ENCODE measurements at regions not wholly inside any gene's neighbourhood (a gene's known extent, or its start where the extent isn't known, plus 50 kb on each side); places are given as distances from the start of the nearest gene placed in this dataset.

DNA sequence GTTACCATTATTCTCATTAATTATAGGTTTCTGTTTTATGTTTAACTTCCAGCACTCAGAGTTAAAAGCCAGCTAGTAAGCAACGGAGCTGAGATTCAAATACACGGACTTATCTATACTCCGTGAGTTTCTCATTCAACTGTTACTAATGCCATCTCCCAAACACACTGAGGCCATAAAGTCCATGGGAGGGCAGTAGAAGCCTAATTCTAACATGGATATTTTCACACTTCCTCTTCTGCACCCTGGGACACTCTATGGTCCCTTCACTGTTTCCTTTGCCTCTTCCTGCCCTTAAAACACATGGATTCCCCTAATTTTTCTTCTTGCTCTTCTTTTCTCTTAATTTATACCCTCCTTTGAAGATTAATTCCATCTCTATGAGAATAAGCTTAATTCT, 245.0 kb downstream of the KLF13 start:
- TF ChIP-seq, protein P1, sequence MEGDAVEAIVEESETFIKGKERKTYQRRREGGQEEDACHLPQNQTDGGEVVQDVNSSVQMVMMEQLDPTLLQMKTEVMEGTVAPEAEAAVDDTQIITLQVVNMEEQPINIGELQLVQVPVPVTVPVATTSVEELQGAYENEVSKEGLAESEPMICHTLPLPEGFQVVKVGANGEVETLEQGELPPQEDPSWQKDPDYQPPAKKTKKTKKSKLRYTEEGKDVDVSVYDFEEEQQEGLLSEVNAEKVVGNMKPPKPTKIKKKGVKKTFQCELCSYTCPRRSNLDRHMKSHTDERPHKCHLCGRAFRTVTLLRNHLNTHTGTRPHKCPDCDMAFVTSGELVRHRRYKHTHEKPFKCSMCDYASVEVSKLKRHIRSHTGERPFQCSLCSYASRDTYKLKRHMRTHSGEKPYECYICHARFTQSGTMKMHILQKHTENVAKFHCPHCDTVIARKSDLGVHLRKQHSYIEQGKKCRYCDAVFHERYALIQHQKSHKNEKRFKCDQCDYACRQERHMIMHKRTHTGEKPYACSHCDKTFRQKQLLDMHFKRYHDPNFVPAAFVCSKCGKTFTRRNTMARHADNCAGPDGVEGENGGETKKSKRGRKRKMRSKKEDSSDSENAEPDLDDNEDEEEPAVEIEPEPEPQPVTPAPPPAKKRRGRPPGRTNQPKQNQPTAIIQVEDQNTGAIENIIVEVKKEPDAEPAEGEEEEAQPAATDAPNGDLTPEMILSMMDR (IDR thresholded peaks at IDR 0.05; ENCODE audit: insufficient read depth, low read depth, low read length) = no peak
- DNase-seq (ENCODE audit: low read depth) = no peak
- no peak overlapping the region for H3K4me3 ChIP-seq (ENCODE audit: low read depth, low read length)

DNA sequence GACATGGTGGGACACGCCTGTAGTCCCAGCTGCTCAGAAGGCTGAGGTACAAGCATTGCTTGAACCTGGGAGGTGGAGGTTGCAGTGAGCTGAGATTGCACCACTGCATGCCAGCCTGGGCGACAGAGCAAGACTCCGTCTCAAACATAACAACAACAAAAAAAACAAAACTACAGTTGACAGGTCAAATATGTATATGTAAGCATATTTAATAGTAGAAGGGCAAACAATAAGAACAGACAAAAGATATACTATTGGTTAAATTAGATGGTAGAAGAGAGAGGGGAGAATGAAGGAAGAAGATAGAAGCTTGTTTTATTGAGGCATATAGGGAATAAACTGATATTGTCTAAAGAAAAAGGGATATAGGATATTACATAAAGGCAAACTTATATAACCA, 247.1 kb downstream of the KLF13 start:
- H3K4me3 ChIP-seq (ENCODE audit: low read depth, low read length) = no peak overlapping the region
- DNase-seq (ENCODE audit: low read depth) = no peak
- TF ChIP-seq, protein P1 (IDR thresholded peaks at IDR 0.05; ENCODE audit: insufficient read depth, low read depth, low read length) = no peak

DNA sequence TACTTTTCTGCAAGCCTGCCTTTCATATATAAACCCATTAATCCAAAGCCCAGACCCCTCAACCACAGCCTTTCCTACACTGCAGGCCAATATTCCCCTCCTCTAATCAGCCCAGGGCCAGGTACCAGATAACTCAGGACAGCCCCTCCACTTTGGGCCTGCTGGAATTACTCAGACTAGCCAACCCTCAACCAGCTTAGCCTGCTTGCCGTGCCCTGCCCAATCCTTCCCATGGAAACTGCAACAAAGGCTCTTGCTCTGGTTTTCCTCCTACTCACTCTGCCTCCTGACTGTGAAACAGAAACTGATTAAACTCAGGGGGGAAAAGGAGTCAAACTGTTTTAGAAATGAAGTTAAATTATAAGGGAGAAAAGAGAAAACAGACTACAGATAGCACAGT, 248.1 kb downstream of the KLF13 start:
- no peak overlapping the region for H3K4me3 ChIP-seq (ENCODE audit: low read depth, low read length)
- TF ChIP-seq, protein P1 (IDR thresholded peaks at IDR 0.05; ENCODE audit: insufficient read depth, low read depth, low read length) = no peak

DNA sequence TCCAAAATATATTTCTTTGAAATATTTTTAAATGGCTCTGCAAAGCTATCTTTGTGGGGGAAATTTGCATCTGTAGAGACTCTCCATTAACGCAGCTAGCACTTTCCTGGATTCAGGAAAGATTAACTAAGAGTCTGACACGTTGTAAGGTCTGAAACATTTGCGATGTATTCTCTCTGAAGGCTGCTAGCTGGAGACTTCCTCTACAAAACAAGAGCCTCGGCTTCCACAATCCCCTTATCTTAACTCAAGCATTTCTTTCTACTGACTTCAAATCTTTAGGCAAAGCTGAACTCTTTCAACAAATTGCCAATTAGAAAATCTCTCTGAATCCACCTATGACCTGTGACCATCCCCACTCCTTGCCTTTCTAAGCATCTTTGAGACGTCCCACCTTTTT, 250.5 kb downstream of the KLF13 start:
- TF ChIP-seq, protein P1 (IDR thresholded peaks at IDR 0.05; ENCODE audit: insufficient read depth, low read depth, low read length) = no peak
- DNase-seq (ENCODE audit: low read depth) = no peak
- H3K4me3 ChIP-seq (ENCODE audit: low read depth, low read length) = no peak overlapping the region

More for the DNA sequence above, 248.1 kb downstream of the KLF13 start:
- no peak for DNase-seq (ENCODE audit: low read depth)

DNA sequence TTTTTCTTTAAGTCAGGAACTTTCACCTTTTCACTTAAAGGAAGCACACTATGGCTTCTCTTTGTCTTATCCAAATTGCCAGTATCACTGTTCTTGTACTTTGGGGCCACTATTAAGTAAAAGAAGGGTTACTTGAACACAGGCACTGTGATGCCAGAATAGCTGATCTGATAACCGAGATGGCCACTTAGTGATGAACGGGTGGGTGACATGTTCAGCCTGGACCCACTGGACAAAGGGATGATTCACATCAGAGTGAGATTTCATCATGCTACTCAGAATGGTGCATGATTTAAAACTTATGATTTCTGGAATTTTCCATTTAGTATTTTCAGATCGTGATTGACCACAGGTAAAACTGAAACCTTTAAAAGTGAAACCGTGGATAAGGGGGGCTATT, 252.6 kb downstream of the KLF13 start:
- no peak for DNase-seq (ENCODE audit: low read depth)
- TF ChIP-seq, protein P1 (IDR thresholded peaks at IDR 0.05; ENCODE audit: insufficient read depth, low read depth, low read length) = no peak
- no peak overlapping the region for H3K4me3 ChIP-seq (ENCODE audit: low read depth, low read length)

DNA sequence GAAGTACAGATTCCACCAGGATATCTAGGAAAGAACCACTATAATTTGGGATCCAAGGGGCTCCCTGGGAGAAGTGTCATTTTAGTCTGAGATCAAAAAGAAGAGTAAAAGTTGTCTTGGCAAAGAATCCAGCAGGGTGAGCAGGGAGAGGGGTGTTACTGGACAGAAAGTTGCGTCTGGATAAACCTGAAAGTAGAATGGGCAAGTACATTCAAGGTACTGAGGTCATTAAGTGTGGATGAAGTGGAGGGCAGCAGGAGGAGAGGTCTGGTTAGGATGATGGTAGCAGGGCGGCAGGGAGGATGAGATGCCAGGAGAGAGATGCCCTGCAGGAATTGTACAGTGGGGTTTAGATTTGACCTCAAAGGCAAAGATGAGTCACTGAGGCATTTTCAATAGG, 253.3 kb downstream of the KLF13 start:
- DNase-seq (ENCODE audit: low read depth) = no peak
- TF ChIP-seq, protein P1 (IDR thresholded peaks at IDR 0.05; ENCODE audit: insufficient read depth, low read depth, low read length) = no peak
- H3K4me3 ChIP-seq (ENCODE audit: low read depth, low read length) = no peak overlapping the region

DNA sequence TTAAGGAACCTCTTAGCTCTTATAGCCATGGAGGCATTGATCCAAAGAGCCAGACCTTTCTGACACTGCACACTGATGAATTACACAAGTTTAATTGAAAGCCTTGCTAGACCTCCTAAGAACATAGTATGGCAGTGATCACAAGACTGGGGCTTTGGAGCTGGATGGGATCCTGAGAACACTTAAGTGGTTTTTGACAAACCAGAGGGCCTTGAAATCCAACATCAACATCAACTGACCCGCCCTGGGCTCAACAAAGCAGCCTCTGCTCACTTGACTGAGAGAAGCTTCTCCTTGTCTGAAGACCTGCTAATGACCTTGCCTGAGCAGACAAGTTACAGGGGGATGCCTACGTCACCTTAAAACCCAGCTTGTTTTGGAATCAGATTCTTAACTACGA, 257.6 kb downstream of the KLF13 start:
- H3K4me3 ChIP-seq (ENCODE audit: low read depth, low read length) = no peak overlapping the region
- no peak for DNase-seq (ENCODE audit: low read depth)
- TF ChIP-seq, protein P1 (IDR thresholded peaks at IDR 0.05; ENCODE audit: insufficient read depth, low read depth, low read length) = no peak

Data from fibroblast of villous mesenchyme (primary cell).